Astrocyte of the spinal cord (primary cell): ENCODE measurements at regions not wholly inside any gene's neighbourhood (a gene's known extent, or its start where the extent isn't known, plus 50 kb on each side); places are given as distances from the start of the nearest gene placed in this dataset.

Source experiments
- DNase-seq: peaks from one replicate; pipeline ENCODE4 v3.0.0; 2011; ENCODE audit warnings: low read depth, low spot score
- H3K4me3 ChIP-seq: 2 replicates; pipeline ENCODE4 v1.5.1; 2011; ENCODE audit warnings: low read depth, mild to moderate bottlenecking, low read length, moderate library complexity
- CTCF ChIP-seq: IDR thresholded peaks from 2 replicates; pipeline ENCODE4 v1.5.1; 2012; ENCODE audit warnings: low read depth, mild to moderate bottlenecking, low read length, inconsistent platforms
- in situ Hi-C: cut with HindIII; loops from 2 replicates; pipeline ENCODE4 v1.10.0; 2017; ENCODE audit warnings: low sequenced_read_pairs

GRCh38 chr5:125506124-125506523 is 759.7 kb upstream of the ZNF608 start:
- TF ChIP-seq CTCF, result no peak
- DNase-seq, result no peak
- in situ Hi-C loops, result no loop called here
- H3K4me3 ChIP-seq, result no peak overlapping the region

GRCh38 chr5:125508225-125508624 is 761.8 kb upstream of the ZNF608 start:
- TF ChIP-seq CTCF, result no peak
- DNase-seq, result no peak
- in situ Hi-C loops, result no loop called here
- H3K4me3 ChIP-seq, result no peak overlapping the region

GRCh38 chr5:125510651-125511050 is 764.2 kb upstream of the ZNF608 start:
- H3K4me3 ChIP-seq, result no peak overlapping the region
- no peak for DNase-seq
- TF ChIP-seq CTCF, result no peak
- in situ Hi-C loops, result no loop called here

GRCh38 chr5:125517973-125518550 is 771.6 kb upstream of the ZNF608 start:
- in situ Hi-C loops, result no loop called here
- no peak overlapping the region for H3K4me3 ChIP-seq
- TF ChIP-seq CTCF, result no peak
- no peak for DNase-seq

GRCh38 chr5:125521289-125521688 is 774.9 kb upstream of the ZNF608 start:
- no peak for TF ChIP-seq CTCF
- no peak overlapping the region for H3K4me3 ChIP-seq
- in situ Hi-C loops, result no loop called here
- DNase-seq, result no peak

GRCh38 chr5:125525356-125525755 is 778.9 kb upstream of the ZNF608 start:
- no peak for DNase-seq
- TF ChIP-seq CTCF, result no peak
- no peak overlapping the region for H3K4me3 ChIP-seq
- in situ Hi-C loops, result no loop called here

- peak; percentile 10 for DNase-seq
- in situ Hi-C loops, result no loop called here
- H3K4me3 ChIP-seq, result no peak overlapping the region
- no peak for TF ChIP-seq CTCF
These were observed 780.5 kb upstream of the ZNF608 start for GRCh38 chr5:125526966-125527365.
